IPS-NIHi11 (cell line): ENCODE measurements at regions not wholly inside any gene's neighbourhood (a gene's known extent, or its start where the extent isn't known, plus 50 kb on each side); places are given as distances from the start of the nearest gene placed in this dataset.
"Not testable (repeated sequence)": the region's sequence is repeated elsewhere in the genome, so short reads cannot be mapped to it uniquely, and the experiment has no call there.

Experiments
- DNase-seq: peaks from one replicate; pipeline ENCODE4 v3.0.0; 2012; ENCODE audit warnings: mixed read lengths, low spot score

- DNase-seq = no peak
Observed at GRCh38 chr13:82202398-82202797, 1679.9 kb downstream of the SLITRK1 start.

GRCh38 chr13:82196087-82196486 is 1686.2 kb downstream of the SLITRK1 start:
- no peak for DNase-seq

GRCh38 chr13:82187227-82187626 is 1695.0 kb downstream of the SLITRK1 start:
- no peak for DNase-seq

GRCh38 chr13:82176751-82177150 is 1705.5 kb downstream of the SLITRK1 start:
- DNase-seq = no peak

GRCh38 chr13:82165396-82166174 is 1716.7 kb downstream of the SLITRK1 start:
- DNase-seq = no peak

- DNase-seq = not testable (repeated sequence)
Observed at GRCh38 chr13:82164780-82165395, 1717.4 kb downstream of the SLITRK1 start.

GRCh38 chr13:82147526-82147925 is 1734.7 kb downstream of the SLITRK1 start:
- DNase-seq = no peak

- no peak for DNase-seq
Observed at GRCh38 chr13:82136880-82137279, 1745.4 kb downstream of the SLITRK1 start.

- no peak for DNase-seq
Observed at GRCh38 chr13:82129281-82129680, 1753.0 kb downstream of the SLITRK1 start.

- DNase-seq = no peak
Observed at GRCh38 chr13:82118589-82118988, 1763.7 kb downstream of the SLITRK1 start.

GRCh38 chr13:82116422-82116989 is 1765.8 kb downstream of the SLITRK1 start:
- no peak for DNase-seq

- DNase-seq = no peak
Observed at GRCh38 chr13:82115391-82115790, 1766.9 kb downstream of the SLITRK1 start.

GRCh38 chr13:82096256-82096655 is 1755.3 kb upstream of the SPRY2 start:
- no peak for DNase-seq

GRCh38 chr13:82092312-82092711 is 1751.4 kb upstream of the SPRY2 start:
- no peak for DNase-seq

- DNase-seq = no peak
Observed at GRCh38 chr13:82088781-82089180, 1747.9 kb upstream of the SPRY2 start.

- no peak for DNase-seq
Observed at GRCh38 chr13:82076496-82076895, 1735.6 kb upstream of the SPRY2 start.

GRCh38 chr13:82070416-82070815 is 1729.5 kb upstream of the SPRY2 start:
- DNase-seq = no peak

GRCh38 chr13:82062772-82063171 is 1721.8 kb upstream of the SPRY2 start:
- no peak for DNase-seq

- no peak for DNase-seq
Observed at GRCh38 chr13:82058364-82058763, 1717.4 kb upstream of the SPRY2 start.

- not testable (repeated sequence) for DNase-seq
Observed at GRCh38 chr13:82045316-82045715, 1704.4 kb upstream of the SPRY2 start.

- no peak for DNase-seq
Observed at GRCh38 chr13:82036602-82037001, 1695.7 kb upstream of the SPRY2 start.

GRCh38 chr13:82011355-82011754 is 1670.4 kb upstream of the SPRY2 start:
- DNase-seq = peak; percentile 4

- DNase-seq = no peak
Observed at GRCh38 chr13:82010780-82011179, 1669.9 kb upstream of the SPRY2 start.
